ENCODE measurements at regions not wholly inside any gene's neighbourhood (a gene's known extent, or its start where the extent isn't known, plus 50 kb on each side); places are given as distances from the start of the nearest gene placed in this dataset.
"Not testable (repeated sequence)": the region's sequence is repeated elsewhere in the genome, so short reads cannot be mapped to it uniquely, and the experiment has no call there.

- no peak for DNase-seq (ENCODE audit: low read depth)
Observed at GRCh38 chr13:54699831-54700230, 1671.2 kb downstream of the OLFM4 start.

DNA sequence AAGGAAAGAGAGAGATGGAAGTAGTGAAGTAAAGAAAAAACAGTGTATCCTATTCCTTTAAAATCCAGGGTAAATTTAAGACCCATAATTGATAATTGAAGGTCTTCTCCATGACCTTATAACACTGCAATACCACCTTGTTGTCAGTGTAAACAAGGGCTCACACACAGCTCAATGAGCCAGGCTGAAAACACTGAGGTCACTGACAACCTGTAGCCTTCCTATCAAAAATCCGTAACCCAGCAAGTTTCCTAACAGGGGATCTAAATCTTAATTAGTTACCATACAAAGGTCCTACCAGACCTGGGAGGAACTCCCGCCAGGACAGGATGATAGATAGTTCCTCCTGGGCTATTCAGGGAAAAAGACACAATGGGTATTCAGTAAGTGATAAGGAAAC is 1677.1 kb downstream of the OLFM4 start:
- DNase-seq (ENCODE audit: low read depth), result no peak

DNA sequence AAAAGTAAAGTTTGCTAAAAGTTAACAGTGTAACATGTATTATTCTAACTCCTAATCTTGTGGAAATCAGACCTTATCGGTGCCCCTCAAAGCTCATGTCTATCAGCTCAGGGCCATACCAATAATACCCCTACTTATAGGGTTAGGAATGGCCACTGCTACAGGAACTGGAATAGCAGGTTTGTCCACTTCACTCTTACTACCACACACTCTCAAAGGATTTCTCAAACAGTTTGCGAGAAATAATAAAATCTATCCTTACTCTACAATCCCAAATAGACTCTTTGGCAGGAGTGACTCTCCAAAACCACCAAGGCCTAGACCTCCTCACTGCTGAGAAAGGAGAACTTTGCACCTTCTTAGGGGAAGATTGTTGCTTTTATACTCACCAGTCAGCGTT is 1677.7 kb downstream of the OLFM4 start:
- no peak for DNase-seq (ENCODE audit: low read depth)

DNA sequence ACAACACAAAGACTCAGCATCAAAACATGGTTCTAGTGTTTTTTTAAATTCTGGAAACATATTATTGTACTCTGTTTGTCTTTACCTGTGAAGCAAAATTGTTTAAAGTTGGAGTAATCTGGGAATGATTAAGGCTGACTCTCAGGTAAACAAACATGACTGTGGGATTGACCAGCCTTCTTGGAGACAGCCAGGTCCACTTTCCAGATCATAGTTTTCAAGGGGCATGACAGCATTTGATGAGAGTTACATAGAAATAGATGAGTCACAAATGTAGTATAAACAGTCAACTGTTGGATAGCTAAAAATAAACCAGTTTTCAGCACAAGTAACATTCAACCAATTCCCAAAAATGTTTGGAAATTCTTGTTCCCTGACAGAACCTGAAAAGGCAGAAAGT is 1680.9 kb downstream of the OLFM4 start:
- no peak for DNase-seq (ENCODE audit: low read depth)

- DNase-seq (ENCODE audit: low read depth), result no peak
Observed at GRCh38 chr13:54733639-54734038, 1705.0 kb downstream of the OLFM4 start.

GRCh38 chr13:54737211-54737610 is 1708.6 kb downstream of the OLFM4 start:
- not testable (repeated sequence) for DNase-seq (ENCODE audit: low read depth)

DNA sequence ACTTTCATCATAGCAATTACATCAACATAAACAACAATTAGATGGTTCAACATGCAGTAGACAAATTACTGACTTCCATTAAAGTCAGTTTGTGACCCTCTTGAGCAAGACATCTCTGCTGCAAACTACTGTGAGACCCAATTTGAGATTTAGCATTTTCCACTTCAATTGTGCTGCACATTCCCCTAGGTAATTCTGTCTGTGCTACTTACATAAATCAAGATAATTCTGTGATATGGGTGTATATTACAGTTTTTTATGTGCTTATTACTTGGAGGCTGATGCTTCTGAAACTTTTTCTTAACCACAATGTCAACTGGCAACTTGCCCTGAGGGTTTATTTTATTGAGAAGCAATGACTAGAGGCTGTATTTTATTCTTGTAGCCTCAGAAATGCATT is 1714.4 kb downstream of the OLFM4 start:
- DNase-seq (ENCODE audit: low read depth), result no peak

- no peak for DNase-seq (ENCODE audit: low read depth)
Observed at GRCh38 chr13:54744747-54745146, 1716.1 kb downstream of the OLFM4 start.

DNA sequence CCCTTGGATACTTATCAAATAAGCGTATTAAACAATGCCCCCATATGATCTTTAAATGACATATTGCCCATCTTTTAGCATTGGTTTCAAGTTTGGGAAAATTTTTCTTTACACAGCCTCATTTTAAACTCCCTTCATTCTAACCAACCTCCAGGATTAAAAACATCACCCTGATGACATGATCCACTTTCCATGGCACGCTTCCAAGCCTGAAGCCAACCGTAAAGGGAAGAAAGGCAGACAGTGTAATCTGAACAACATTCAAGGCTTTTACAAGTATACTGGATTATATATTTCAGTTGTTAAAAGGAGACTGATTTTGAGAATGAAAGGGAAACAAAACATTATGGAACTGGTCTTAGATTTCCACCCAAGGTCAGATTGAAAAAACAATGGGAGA is 1721.9 kb downstream of the OLFM4 start:
- no peak for DNase-seq (ENCODE audit: low read depth)

DNA sequence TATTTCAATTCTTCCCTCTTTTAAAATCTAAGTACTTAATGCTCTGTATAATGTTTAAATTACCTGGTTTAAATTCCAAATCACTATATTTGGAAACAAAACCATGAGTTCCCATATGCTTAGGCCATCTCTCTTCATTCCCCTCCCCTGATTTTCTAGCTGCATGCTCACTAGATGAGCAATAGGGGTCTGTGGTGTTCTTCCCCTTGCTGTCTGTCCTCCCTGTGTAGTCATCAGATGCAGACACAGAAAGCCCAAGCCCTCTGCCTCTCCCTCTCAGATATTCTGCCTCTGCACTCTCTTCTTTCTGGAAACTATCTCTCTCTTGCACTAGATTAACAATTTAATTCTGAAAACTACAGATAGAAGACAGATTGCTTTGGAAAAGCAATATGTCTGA is 1730.2 kb downstream of the OLFM4 start:
- no peak for DNase-seq (ENCODE audit: low read depth)

DNA sequence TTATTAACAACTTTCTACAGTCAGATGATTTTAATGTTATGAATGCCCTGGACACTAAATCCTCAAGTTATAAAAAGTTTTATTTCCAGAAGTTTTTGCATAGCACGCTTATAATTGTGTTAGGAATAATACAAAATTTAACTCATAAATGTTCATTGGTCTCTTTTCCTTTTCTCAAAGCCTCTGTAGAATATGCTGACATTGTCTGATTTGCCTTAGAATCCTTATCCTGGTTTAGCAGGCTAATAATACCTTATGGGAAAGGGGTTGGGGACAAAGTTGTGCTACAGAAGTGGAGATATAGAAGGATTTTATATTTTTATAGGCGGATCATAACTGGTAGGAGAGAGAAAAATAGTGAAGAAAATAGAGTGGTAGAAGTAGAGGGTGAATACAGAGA is 1739.6 kb downstream of the OLFM4 start:
- DNase-seq (ENCODE audit: low read depth), result no peak

DNA sequence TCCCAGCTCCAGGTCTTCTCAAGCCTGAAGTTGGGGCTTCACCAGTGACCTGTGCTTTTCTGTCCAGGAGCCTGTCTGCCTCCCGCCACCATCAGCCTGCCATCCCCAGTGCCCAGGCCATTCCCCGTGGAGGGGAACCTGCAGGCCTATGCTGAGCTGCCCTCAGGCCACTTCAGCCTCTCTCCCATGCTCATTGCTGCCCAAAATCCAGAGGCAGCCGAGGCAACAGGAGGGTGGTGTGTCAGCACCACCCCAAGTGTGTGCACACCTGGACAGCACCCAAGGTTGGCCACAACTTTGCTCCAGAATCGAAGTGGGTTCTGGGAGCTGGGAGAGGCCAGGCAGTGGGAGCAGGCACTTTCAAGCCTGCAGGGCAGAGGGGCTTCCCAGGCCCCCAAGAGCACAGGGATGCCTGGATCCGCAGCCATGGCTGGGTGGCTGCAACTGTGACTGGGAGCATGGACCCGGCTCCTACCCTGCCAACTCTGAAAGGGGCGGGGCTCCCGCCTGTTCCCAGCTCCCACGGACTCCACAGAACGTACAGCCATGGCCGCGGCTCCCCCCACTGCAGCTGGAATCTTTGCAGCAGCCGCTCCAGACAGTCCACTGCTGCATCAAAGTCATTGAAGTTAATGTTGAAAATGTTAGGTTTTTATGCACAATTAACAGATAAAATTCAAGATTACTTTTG is 1747.0 kb downstream of the OLFM4 start:
- no peak for DNase-seq (ENCODE audit: low read depth)

DNA sequence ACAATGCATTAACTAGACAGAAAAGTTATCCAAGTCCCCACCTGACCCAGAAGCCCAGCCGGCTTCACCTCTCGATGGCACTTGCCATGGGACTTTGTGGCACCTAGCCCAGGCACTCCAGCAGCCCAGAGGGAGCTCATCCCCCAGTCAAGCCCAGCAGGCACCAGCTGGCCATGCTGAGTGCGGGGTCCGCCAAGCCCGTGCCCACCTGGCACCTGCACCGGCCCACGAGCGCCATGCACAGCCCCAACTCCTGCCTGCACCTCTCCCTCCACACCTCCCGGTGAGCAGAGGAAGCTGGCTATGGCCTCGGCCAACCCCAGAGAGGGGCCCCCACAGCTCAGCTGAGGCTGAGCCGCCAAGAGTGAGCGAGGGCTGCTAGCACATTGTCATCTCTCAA is 1759.1 kb downstream of the OLFM4 start:
- no peak for DNase-seq (ENCODE audit: low read depth)

DNA sequence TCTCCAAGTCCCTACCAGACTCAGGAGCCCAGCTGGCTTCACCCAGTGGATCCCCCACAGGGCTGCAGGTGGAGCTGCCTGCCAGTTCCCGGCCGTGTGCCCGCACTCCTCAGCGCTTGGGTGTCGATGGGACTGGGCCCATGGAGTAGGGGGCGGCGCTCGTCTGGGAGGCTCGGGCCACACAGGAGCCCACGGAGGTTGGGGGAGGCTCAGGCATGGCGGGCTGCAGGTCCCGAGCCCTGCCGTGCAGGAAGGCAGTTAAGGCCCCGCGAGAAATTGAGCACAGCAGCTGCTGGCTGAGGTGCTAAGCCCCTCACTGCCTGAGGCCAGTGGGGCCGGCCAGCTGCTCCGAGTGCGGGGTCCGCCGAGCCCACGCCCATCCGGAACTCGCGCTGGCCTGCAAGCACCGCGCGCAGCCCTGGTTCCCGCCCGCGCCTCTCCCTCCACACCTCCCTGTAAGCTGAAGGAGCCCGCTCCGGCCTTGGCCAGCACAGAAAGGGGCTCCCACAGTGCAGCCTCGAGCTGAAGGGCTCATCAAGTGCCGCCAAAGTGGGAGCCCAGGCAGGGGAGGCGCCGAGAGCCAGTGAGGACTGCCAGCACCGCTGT is 1771.1 kb downstream of the OLFM4 start:
- no peak for DNase-seq (ENCODE audit: low read depth)

DNA sequence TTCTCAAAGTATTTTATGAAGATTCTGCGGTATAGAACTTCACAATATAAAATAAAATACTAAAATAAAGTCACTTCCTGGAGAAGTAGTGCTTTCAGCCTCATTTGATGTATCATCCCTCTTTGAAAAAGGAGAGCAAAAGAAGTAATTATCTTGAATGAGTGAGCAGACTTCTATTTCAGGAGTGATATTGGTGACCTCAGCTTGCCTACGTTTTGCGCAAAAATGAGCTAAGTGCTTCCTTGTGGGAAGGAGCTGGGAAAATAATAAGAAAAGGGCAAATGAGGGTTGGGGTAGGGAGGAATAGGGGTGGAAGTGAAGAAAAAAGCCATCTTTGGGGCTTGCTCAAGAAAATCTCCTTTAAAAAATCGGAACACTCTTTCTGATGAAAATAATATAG is 1773.6 kb downstream of the OLFM4 start:
- no peak for DNase-seq (ENCODE audit: low read depth)

- DNase-seq (ENCODE audit: low read depth), result no peak
Observed at GRCh38 chr13:54805743-54806142, 1777.1 kb downstream of the OLFM4 start.

DNA sequence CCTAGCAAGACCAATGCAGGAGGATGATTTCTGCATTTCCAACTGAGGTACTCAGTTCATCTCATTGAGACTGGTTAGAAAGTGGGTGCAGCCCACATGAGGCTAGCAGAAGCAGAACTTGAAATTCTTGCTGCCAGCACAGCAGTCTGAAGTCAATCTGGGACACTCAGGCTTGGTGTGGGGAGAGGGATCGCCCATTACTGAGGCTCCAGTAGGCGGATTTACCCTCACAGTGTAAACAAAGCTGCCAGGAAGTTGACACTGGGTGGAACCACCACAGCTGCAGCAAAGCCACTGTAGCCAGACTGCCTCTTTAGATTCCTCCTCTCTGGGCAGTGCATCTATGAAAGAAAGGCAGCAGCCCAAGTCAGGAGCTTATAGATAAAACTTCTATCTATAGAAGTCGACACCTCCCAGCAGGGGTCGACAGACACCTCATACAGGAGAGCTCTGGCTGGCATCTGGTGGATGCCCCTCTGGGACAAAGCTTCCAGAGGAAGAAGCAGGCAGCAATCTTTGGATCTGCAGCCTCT is 1793.4 kb downstream of the OLFM4 start:
- DNase-seq (ENCODE audit: low read depth), result not testable (repeated sequence)

DNA sequence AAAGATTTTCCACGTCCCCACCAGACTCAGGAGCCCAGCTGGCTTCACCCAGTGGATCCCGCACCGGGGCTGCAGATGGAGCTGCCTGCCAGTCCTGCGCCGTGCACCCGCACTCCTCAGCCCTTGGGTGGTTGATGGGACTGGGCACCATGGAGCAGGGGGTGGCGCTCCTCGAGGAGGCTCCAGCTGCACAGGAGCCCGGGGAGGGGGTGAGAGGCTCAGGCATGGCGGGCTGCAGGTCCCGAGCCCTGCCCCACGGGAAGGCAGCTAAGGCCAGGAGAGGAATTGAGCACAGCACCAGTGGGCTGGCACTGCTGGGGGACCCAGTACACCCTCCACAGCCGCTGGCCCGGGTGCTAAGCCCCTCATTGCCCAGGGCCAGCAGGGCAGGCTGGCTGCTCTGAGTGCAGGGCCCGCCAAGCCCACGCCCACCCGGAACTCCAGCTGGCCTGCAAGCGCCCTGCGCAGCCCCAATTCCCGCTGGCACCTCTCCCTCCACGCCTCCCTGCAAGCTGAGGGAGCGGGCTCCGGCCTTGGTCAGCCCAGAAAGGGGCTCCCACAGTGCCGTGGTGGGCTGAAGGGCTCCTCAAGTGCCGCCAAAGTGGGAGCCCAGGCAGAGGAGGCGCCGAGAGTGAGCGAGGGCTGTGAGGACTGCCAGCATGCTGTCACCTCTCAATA is 1800.9 kb downstream of the OLFM4 start:
- DNase-seq (ENCODE audit: low read depth), result not testable (repeated sequence)

DNA sequence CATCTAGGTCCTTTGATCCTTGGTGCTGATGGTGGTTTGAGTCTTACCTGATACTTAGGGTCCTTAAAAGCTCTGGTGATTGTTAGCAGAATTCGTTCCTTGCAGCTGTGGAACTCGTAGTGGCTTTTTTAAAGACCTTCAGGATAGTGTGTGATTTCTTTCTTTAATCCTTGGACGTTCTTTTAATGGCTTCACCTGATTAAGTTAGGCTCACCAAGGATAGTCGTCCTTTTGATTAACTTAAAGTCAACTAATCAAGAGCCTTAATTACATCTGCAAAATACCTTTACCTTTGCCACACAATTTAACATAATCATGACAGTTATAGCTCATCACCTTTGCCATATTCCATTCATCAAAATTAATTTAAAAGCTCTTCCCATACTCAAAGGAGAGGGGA is 1807.7 kb downstream of the OLFM4 start:
- no peak for DNase-seq (ENCODE audit: low read depth)

- DNase-seq (ENCODE audit: low read depth), result no peak
Observed at GRCh38 chr13:54841682-54842081, 1813.1 kb downstream of the OLFM4 start.

GRCh38 chr13:54845351-54845965 is 1816.8 kb downstream of the OLFM4 start:
- no peak for DNase-seq (ENCODE audit: low read depth)

DNA sequence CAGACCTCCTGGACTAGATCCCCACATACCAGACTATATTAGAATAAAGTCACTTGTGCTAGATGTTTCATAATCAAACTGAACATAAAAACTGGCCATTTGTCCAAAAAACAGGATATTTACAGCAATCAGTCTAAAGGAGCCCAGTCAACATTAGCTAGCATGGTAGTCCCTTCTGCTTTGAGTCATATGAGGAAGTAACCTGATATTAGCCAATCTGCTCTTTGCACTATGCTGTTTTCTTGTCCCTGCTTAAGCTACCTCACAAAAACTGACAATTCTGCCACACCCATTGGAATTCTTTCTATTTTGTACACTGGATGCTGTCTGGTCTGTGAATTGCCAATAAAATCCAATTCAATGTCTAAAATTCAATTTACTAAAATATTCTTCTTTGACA is 1824.2 kb downstream of the OLFM4 start:
- no peak for DNase-seq (ENCODE audit: low read depth)

DNA sequence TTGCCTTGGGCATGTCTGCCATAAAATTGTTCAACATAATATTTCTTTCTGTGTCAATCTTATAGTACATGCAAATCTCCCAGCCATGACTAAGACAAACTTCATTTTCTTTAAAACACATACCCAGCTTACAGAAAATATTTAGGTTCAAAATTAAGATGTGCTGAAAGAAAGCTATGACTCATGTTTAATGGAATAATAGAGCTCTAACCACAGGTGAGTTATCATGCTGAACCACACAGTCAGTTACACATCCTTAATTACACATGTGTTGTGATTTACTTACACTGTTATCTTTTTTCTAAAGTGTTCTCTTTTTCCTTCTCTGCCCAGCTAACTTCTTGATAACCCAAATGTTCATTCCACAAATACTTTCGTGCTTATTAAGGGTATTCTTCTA is 1831.2 kb downstream of the OLFM4 start:
- no peak for DNase-seq (ENCODE audit: low read depth)
